CD4-positive, alpha-beta T cell treated with Interleukin-2 at 100 ng/mL for 4 hours (primary cell): ENCODE measurements at regions not wholly inside any gene's neighbourhood (a gene's known extent, or its start where the extent isn't known, plus 50 kb on each side); places are given as distances from the start of the nearest gene placed in this dataset.

Experiments
- DNase-seq: peaks from one replicate; pipeline ENCODE4 v3.0.0-alpha.2; 2020; ENCODE audit warnings: low spot score

- DNase-seq = no peak
These were observed 1511.1 kb downstream of the TECRL start for GRCh38 chr4:62898115-62898514.

GRCh38 chr4:62896721-62897120 lies 1512.5 kb downstream of the TECRL start:
- no peak for DNase-seq

- no peak for DNase-seq
These were observed 1527.3 kb downstream of the TECRL start for GRCh38 chr4:62881901-62882300.

DNA sequence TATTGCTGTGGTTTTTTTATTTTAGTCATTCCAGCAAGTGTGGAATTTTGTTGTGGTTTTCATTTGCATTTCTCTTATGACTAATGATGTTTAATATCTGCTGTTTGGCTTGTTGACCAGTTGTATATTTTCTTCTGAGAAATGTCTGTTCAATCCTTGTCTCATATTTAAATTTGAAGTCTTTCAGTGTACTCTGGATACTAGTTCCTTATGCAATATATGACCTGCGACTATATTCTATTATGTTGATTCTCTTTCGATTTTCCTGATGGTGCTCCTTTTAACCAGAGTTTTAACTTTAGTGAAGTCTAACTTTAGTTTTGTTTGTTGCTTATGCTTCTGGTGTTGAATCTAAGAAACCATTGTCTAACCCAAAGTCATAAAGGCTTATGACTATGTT lies 1528.0 kb downstream of the TECRL start:
- no peak for DNase-seq

DNA sequence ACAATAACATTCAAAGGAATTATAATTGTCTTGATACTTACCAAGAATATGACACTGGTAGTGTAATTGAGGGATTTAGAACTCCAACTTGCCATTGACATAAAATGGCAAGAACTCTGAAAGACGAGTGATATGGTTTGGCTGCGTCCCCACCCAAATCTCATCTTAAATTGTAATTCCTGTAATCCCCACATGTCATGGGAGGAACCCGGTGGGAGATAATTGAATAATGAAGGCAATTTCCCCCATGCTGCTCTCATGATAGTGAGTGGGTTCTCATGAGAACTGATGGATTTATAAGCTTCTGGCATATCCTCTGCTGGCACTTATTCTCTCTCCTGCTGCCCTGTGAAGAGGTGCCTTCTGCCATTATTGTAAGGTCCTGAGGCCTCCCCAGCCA lies 1536.4 kb downstream of the TECRL start:
- no peak for DNase-seq

DNA sequence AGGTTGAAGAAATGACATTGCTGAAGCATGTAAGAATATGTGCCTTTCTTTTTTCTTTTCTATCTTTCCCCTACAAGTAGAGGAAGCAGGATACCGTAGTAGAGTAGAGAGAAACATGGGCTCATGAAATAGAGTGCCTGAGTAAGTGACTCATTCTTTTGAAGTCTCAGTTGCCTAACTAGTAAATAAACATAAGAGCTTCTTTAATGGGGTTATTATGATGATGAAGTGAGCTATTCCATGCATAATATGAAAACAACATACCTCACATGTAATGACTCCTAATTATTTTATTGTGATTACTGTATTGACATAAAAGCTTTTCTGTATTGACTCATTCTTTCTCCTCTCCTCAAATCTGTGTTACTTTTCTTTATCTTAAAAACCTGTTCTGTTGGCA lies 1538.2 kb downstream of the TECRL start:
- no peak for DNase-seq

DNA sequence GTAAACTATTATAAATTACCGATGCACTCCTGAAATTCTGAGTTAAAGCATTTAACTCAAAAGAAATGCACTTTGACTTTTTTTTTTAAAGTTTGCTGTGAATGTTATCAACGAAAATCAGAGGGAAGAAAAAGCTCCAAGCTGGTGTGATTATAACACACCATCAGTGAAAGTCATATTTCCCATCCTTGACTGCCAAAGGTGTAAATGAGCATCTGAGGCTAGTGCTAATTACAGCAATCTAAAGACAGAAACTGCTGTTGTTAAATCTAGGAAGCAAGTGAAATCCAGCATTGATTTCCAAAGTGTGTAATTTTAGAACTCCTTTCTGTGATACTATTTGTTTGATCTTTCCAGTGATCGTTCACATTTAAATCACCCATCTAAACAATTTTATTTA lies 1538.8 kb downstream of the TECRL start:
- DNase-seq = no peak

- no peak for DNase-seq
These were observed 1544.0 kb downstream of the TECRL start for GRCh38 chr4:62865261-62865660.

- no peak for DNase-seq
These were observed 1559.6 kb downstream of the TECRL start for GRCh38 chr4:62849696-62850095.

DNA sequence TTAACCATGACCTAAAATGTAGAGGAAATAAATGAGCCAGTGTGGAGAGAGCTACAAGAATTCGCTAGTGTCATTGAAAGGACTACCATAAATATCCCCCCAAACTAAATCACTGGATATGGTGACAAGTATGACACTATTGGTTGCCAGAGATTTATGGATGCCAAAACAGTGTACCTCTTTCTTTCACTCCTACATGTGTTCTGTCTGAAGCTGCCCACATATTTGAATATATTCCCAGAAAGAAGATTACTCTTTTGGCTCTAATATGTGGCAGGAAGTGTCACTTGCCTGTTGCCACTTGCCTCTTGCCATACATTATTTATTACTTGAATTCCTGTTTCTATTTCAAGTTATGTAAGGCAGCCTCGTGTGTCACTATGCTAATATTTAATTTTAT lies 1573.6 kb downstream of the TECRL start:
- DNase-seq = no peak

DNA sequence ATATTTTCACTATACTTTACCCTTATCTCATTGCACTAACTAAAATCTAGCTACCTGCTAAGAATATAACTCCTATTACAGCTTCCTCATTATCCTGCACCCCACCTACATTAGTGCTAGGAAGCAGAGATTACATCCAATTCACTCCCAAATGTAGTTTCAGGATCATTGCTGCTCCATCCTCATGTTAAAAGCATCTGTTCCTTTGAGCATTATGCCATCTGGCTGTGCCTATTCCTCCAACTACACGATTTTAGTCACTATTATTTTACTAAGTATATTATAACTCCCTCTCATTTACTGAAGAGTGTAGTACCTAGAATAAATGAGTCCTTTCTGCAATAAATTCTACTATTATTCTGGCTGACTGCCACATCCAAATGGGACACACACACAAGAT lies 1586.9 kb downstream of the TECRL start:
- DNase-seq = no peak

- no peak for DNase-seq
These were observed 1592.7 kb downstream of the TECRL start for GRCh38 chr4:62816566-62816965.

DNA sequence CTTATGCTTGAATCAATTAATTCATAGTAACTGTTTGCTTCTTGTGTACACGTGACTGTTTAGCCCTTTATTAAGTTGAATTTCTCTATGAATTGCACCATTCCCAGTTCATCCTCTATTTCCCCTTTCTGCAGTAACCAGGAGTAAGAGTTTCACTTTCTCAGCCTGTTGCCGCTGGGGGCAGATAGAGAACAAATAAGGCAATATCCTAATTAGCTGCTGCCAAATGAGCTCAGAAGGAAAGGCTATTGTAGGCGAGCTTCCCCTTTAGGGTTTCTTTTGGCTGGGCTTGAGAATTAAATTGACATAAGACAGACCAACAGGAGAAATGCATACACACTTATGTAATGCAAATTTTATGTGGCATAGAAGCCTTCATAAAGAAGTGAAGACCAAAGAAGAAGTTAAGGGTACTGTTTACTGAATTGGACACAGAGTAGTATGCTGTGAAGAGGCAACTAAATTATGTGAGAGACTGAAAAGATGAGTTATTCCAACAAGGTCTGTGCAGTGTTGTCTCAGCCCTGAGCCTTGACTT lies 1594.7 kb downstream of the TECRL start:
- DNase-seq = no peak

DNA sequence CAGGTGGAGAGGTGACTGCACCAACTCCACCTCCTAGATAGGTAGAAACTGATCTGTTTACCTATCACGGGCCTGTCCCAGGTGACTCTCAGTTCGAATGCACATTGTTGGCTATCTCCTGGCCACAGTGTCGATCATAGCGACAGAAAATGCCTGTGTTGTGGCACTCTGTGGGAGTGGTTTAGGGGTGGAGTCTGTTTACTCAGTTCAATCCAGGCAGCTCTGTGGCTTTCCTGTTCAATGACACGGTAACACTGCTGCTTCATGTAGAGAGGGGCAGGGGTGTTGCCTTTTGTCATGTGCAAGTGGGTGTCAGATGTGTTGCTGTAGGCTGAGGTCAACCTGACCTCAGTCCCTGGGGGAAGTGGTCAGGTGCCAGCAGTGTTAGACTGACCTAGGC lies 1602.4 kb downstream of the TECRL start:
- DNase-seq = no peak

DNA sequence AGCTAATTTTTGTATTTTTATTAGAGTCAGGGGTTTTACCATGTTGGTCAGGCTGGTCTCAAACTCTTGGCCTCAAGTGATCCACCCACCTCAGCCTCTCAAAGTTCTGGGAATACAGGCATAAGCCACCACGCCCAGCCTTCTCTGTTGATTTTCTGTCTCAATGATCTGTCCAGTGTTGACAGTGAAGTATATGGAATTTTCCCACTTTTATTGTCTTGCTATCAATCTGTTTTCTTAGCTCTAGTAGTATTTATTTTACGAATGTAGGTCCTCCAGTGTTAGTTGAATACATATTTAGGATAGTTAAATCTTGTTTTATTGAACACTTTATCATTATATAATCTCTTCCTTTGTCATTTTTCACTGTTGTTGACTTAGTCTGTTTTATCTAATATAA lies 1603.9 kb downstream of the ADGRL3 start:
- no peak for DNase-seq

DNA sequence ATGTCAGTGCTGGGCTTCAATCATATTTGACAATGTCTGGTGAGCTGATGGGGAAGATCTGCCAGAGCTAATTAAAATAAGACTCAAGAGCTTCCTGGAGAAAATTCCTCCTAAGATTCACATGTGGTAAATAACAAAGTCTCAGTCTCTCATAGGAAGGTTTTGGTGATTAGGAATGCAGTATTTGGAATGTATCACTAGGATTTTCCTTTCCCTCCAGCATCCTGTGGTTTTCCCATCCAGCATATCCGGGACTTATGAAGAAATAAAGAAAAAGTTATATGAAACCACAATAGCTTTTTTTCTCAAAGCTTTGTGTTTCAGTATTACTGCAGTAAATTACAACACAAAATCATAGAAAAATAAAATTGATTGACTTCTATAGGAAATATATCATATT lies 1597.1 kb downstream of the ADGRL3 start:
- DNase-seq = no peak

- no peak for DNase-seq
These were observed 1591.3 kb downstream of the ADGRL3 start for GRCh38 chr4:62791386-62791785.

- no peak for DNase-seq
These were observed 1571.9 kb downstream of the ADGRL3 start for GRCh38 chr4:62771983-62772557.

DNA sequence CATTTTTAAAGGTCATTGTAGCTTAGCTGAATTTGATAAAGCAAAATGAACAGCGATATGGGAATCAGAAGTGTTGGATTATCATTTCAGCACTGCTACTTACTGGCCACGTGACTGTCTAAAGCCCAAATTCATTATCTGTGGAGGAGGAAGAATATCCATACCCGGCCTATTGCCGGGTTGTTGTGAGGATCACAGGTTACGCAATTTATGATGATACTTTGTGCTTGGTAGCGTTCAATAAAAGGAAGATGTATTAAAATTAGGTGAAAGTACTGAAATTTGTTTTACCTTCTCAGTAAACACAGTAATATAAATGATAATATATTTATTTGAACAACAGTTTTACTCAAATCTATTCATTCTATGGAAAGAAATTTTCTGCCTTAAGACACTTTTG lies 1540.2 kb downstream of the ADGRL3 start:
- DNase-seq = no peak

- DNase-seq = no peak
These were observed 1517.0 kb downstream of the ADGRL3 start for GRCh38 chr4:62717154-62717553.

DNA sequence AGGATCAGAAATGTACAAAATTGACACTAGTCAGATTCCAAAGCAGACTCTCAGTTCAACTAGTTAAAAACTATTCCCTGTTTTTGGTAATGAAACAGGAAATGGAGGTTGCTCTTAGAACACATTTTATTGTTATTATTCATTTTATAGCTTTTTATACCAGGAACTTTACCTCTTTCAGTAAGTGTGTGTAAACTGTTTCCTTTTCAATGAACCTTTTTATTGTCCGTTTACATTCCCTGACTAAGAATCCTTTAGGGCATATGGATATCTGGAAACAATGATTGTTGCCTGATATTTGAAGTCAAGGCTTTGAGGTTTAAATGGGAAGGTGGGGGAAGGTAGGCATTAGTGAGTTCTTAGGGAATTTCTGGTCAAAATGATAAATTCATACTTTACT lies 1511.4 kb downstream of the ADGRL3 start:
- DNase-seq = no peak

DNA sequence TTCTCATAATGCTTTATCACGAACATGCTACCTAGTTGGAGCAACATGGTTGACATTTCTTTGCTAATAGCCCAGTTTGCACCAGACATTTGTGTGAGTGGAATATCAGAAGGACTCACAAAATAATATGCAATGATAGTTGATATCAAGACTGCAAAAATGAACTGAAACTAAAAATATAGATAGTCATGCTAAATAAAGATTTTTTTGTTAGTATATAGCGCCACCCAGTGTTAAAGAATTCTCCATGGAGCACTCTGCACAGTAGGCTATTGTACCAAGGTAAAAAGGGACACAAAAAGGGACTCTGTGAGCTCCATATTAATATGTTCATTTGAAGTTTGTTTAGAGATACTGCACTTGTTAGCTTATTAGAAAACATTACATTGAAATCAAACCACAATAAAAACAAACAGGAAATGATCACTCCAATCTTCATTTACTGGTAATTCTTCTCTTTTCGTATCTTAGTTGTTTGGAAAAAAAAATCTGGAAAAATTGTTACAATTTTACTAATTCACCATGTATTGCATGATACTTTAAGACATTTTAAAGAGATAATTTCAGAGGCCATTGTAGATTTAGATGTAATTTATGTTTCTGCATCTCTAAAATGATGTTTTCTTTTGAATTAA lies 1509.6 kb downstream of the ADGRL3 start:
- DNase-seq = no peak

GRCh38 chr4:62706423-62706822 lies 1506.3 kb downstream of the ADGRL3 start:
- DNase-seq = no peak
